MM.1S (cell line): ENCODE measurements at regions not wholly inside any gene's neighbourhood (a gene's known extent, or its start where the extent isn't known, plus 50 kb on each side); places are given as distances from the start of the nearest gene placed in this dataset.

Source experiments
- DNase-seq: peaks from one replicate; pipeline ENCODE4 v3.0.0-alpha.2; 2015
- H2AFZ ChIP-seq: fragments of 300-600 bp; sonication (generic); 2 replicates; pipeline ENCODE4 v1.6.0; 2016; ENCODE audit warnings: antibody characterized with exemption, low read length
- H3F3A ChIP-seq: fragments of 300-600 bp; sonication (generic); 2 replicates; pipeline ENCODE4 v1.6.1; 2016; ENCODE audit warnings: mild to moderate bottlenecking, antibody characterized with exemption, low read length, moderate library complexity, mixed read lengths; ENCODE audit not compliant: insufficient read depth
- H3K27ac ChIP-seq: fragments of 300-600 bp; sonication (generic); 2 replicates; pipeline ENCODE4 v1.5.1; 2016; ENCODE audit warnings: mild to moderate bottlenecking, low read length
- H3K27me3 ChIP-seq: fragments of 300-600 bp; sonication (generic); replicated peaks from 2 replicates; pipeline ENCODE4 v1.6.0; 2016; ENCODE audit warnings: low read length; ENCODE audit not compliant: insufficient read depth
- H3K36me3 ChIP-seq: fragments of 300-600 bp; sonication (generic); replicated peaks from 2 replicates; pipeline ENCODE4 v1.6.1; 2016; ENCODE audit warnings: mild to moderate bottlenecking, low read length, mixed read lengths; ENCODE audit not compliant: insufficient read depth
- H3K4me1 ChIP-seq: fragments of 300-600 bp; sonication (generic); 2 replicates; pipeline ENCODE4 v1.6.1; 2016; ENCODE audit warnings: low read length, mixed read lengths
- H3K4me2 ChIP-seq: fragments of 300-600 bp; sonication (generic); 2 replicates; pipeline ENCODE4 v1.6.0; 2016; ENCODE audit warnings: low read depth, low read length
- H3K4me3 ChIP-seq: fragments of 300-600 bp; sonication (generic); 2 replicates; pipeline ENCODE4 v1.5.1; 2016; ENCODE audit warnings: low read length, mixed read lengths
- H3K79me2 ChIP-seq: fragments of 300-600 bp; sonication (generic); 2 replicates; pipeline ENCODE4 v1.6.1; 2016; ENCODE audit warnings: mixed run types, low read length, mixed read lengths
- H3K9ac ChIP-seq: fragments of 300-600 bp; sonication (generic); 2 replicates; pipeline ENCODE4 v1.6.1; 2016; ENCODE audit warnings: low read length, mixed read lengths
- H3K9me2 ChIP-seq: fragments of 300-600 bp; sonication (generic); replicated peaks from 2 replicates; pipeline ENCODE4 v1.6.1; 2016; ENCODE audit warnings: mild to moderate bottlenecking, low read length, mixed read lengths; ENCODE audit not compliant: insufficient read depth
- H3K9me3 ChIP-seq: fragments of 300-600 bp; sonication (generic); replicated peaks from 2 replicates; pipeline ENCODE4 v1.6.1; 2016; ENCODE audit warnings: mild to moderate bottlenecking, low read length, mixed read lengths; ENCODE audit not compliant: insufficient read depth
- H4K20me1 ChIP-seq: fragments of 300-600 bp; sonication (generic); 2 replicates; pipeline ENCODE4 v1.6.1; 2016; ENCODE audit warnings: mild to moderate bottlenecking, low read length, moderate library complexity, mixed read lengths; ENCODE audit not compliant: insufficient read depth
- CTCF ChIP-seq: fragments of 300-600 bp; sonication (generic); IDR thresholded peaks from 2 replicates; pipeline ENCODE4 v1.5.1; 2016; ENCODE audit warnings: antibody characterized with exemption, low read length, mixed read lengths
- EZH2 ChIP-seq: fragments of 300-600 bp; sonication (generic); optimal IDR thresholded peaks from 2 replicates; pipeline ENCODE3; 2017; ENCODE audit warnings: low read depth, mild to moderate bottlenecking, antibody characterized with exemption, low read length, mixed read lengths
- EZH2phosphoT487 ChIP-seq: fragments of 300-600 bp; sonication (generic); IDR thresholded peaks from 2 replicates; pipeline ENCODE4 v1.6.1; 2018; ENCODE audit warnings: antibody characterized with exemption, low read length

- TF ChIP-seq EZH2 (no peak), EZH2phosphoT487 (no peak), CTCF (no peak)
- no peaks in the 10 kb centered on the region for H4K20me1 ChIP-seq
- no peaks in the 10 kb centered on the region for H3K79me2 ChIP-seq
- H2AFZ ChIP-seq, result no peak overlapping the region
- no peak overlapping the region for H3K9ac ChIP-seq
- no peaks in the 10 kb centered on the region for H3K4me1 ChIP-seq
- no peaks in the 10 kb centered on the region for H3K9me3 ChIP-seq
- no peak for DNase-seq
- H3F3A ChIP-seq, result no peaks in the 10 kb centered on the region
- H3K4me3 ChIP-seq, result no peak overlapping the region
- H3K36me3 ChIP-seq, result no peaks in the 10 kb centered on the region
- H3K4me2 ChIP-seq, result no peak overlapping the region
- no peaks in the 10 kb centered on the region for H3K9me2 ChIP-seq
- no peaks in the 10 kb centered on the region for H3K27me3 ChIP-seq
- H3K27ac ChIP-seq, result no peak overlapping the region
Measured at GRCh38 chrX:38870361-38870895, 69.2 kb downstream of the MID1IP1 start.

GRCh38 chrX:38871129-38872029 lies 70.1 kb downstream of the MID1IP1 start:
- H3F3A ChIP-seq, result no peaks in the 10 kb centered on the region
- no peaks in the 10 kb centered on the region for H3K27me3 ChIP-seq
- no peak overlapping the region for H3K9ac ChIP-seq
- H3K36me3 ChIP-seq, result no peaks in the 10 kb centered on the region
- no peak for TF ChIP-seq EZH2phosphoT487
- no peak for TF ChIP-seq CTCF
- no peak for TF ChIP-seq EZH2
- no peaks in the 10 kb centered on the region for H3K79me2 ChIP-seq
- H4K20me1 ChIP-seq, result no peaks in the 10 kb centered on the region
- no peaks in the 10 kb centered on the region for H3K9me3 ChIP-seq
- no peak for DNase-seq
- H3K9me2 ChIP-seq, result no peaks in the 10 kb centered on the region
- no peak overlapping the region for H3K4me2 ChIP-seq
- no peaks in the 10 kb centered on the region for H3K4me1 ChIP-seq
- H2AFZ ChIP-seq, result no peak overlapping the region
- H3K27ac ChIP-seq, result no peak overlapping the region
- H3K4me3 ChIP-seq, result no peak overlapping the region

GRCh38 chrX:38877366-38877765 lies 76.1 kb downstream of the MID1IP1 start:
- no peaks in the 10 kb centered on the region for H3K9me3 ChIP-seq
- no peak overlapping the region for H3K4me2 ChIP-seq
- H3K36me3 ChIP-seq, result no peaks in the 10 kb centered on the region
- H3K4me1 ChIP-seq, result no peaks in the 10 kb centered on the region
- H3F3A ChIP-seq, result no peaks in the 10 kb centered on the region
- no peaks in the 10 kb centered on the region for H3K9me2 ChIP-seq
- H4K20me1 ChIP-seq, result no peaks in the 10 kb centered on the region
- H3K27me3 ChIP-seq, result no peaks in the 10 kb centered on the region
- H3K27ac ChIP-seq, result no peak overlapping the region
- H3K4me3 ChIP-seq, result no peak overlapping the region
- no peak for DNase-seq
- H3K9ac ChIP-seq, result no peak overlapping the region
- TF ChIP-seq CTCF (no peak), EZH2phosphoT487 (no peak), EZH2 (no peak)
- H3K79me2 ChIP-seq, result no peaks in the 10 kb centered on the region
- no peak overlapping the region for H2AFZ ChIP-seq
